CD4-positive, alpha-beta T cell treated with Interferon alpha-2 for 1 hour (primary cell): ENCODE measurements at regions not wholly inside any gene's neighbourhood (a gene's known extent, or its start where the extent isn't known, plus 50 kb on each side); places are given as distances from the start of the nearest gene placed in this dataset.
"Not testable (repeated sequence)": the region's sequence is repeated elsewhere in the genome, so short reads cannot be mapped to it uniquely, and the experiment has no call there.

Experiments
- DNase-seq, 2 donors: peaks; one replicate each; pipeline ENCODE4 v3.0.0-alpha.2; 2020 to 2022

- DNase-seq: no peak
These were observed 204.3 kb upstream of the FRMD6 start for GRCh38 chr14:51447411-51447810.

GRCh38 chr14:51448831-51449670 is 202.7 kb upstream of the FRMD6 start:
- DNase-seq: no peak

GRCh38 chr14:51449681-51450080 is 202.0 kb upstream of the FRMD6 start:
- DNase-seq: no peak

GRCh38 chr14:51451561-51451960 is 200.1 kb upstream of the FRMD6 start:
- DNase-seq: no peak

- no peak for DNase-seq
These were observed 197.8 kb upstream of the FRMD6 start for GRCh38 chr14:51453869-51454268.

- DNase-seq: no peak
These were observed 197.4 kb upstream of the FRMD6 start for GRCh38 chr14:51454351-51454750.

- DNase-seq: no peak
These were observed 196.5 kb upstream of the FRMD6 start for GRCh38 chr14:51455041-51455835.

- no peak for DNase-seq
These were observed 193.7 kb upstream of the FRMD6 start for GRCh38 chr14:51457843-51458562.

GRCh38 chr14:51458563-51458955 is 193.2 kb upstream of the FRMD6 start:
- no peak for DNase-seq

- no peak for DNase-seq
These were observed 191.7 kb upstream of the FRMD6 start for GRCh38 chr14:51460011-51460410.

GRCh38 chr14:51462182-51462581 is 189.5 kb upstream of the FRMD6 start:
- DNase-seq: no peak

- no peak for DNase-seq
These were observed 189.0 kb upstream of the FRMD6 start for GRCh38 chr14:51462706-51463105.

GRCh38 chr14:51463461-51463860 is 188.2 kb upstream of the FRMD6 start:
- DNase-seq: no peak

GRCh38 chr14:51464411-51464810 is 187.3 kb upstream of the FRMD6 start:
- no peak for DNase-seq

GRCh38 chr14:51465486-51465885 is 186.2 kb upstream of the FRMD6 start:
- no peak for DNase-seq

GRCh38 chr14:51467392-51467791 is 184.3 kb upstream of the FRMD6 start:
- not testable (repeated sequence) for DNase-seq

GRCh38 chr14:51468523-51468922 is 183.2 kb upstream of the FRMD6 start:
- no peak for DNase-seq

GRCh38 chr14:51472881-51473280 is 178.8 kb upstream of the FRMD6 start:
- DNase-seq: no peak

GRCh38 chr14:51473351-51473750 is 178.4 kb upstream of the FRMD6 start:
- DNase-seq: no peak

GRCh38 chr14:51473808-51474565 is 177.7 kb upstream of the FRMD6 start:
- DNase-seq: no peak

GRCh38 chr14:51474854-51475253 is 176.9 kb upstream of the FRMD6 start:
- DNase-seq: no peak

GRCh38 chr14:51478175-51478621 is 173.5 kb upstream of the FRMD6 start:
- DNase-seq: no peak
